SW 1271 (cell line): ENCODE measurements at regions not wholly inside any gene's neighbourhood (a gene's known extent, or its start where the extent isn't known, plus 50 kb on each side); places are given as distances from the start of the nearest gene placed in this dataset.
"Not testable (repeated sequence)": the region's sequence is repeated elsewhere in the genome, so short reads cannot be mapped to it uniquely, and the experiment has no call there.

Experiments used
- DNase-seq, 2 experiments: peaks; one replicate each; lab custom pipeline; 2025; lab: John Stamatoyannopoulos, UW

GRCh38 chr10:43931308-43931930 is 282.7 kb upstream of the ZNF32 start:
- DNase-seq: peak in 1 of 2 experiments; percentile 7

- DNase-seq: no peak
These were observed 282.1 kb upstream of the ZNF32 start for GRCh38 chr10:43930777-43931176.

GRCh38 chr10:43930243-43930642 is 281.6 kb upstream of the ZNF32 start:
- no peak for DNase-seq

GRCh38 chr10:43929122-43929521 is 280.4 kb upstream of the ZNF32 start:
- no peak for DNase-seq

- DNase-seq: no peak
These were observed 279.8 kb upstream of the ZNF32 start for GRCh38 chr10:43928425-43928968.

GRCh38 chr10:43926875-43927406 is 278.3 kb upstream of the ZNF32 start:
- no peak for DNase-seq

- DNase-seq: no peak
These were observed 277.7 kb upstream of the ZNF32 start for GRCh38 chr10:43926371-43926770.

GRCh38 chr10:43925793-43926192 is 277.1 kb upstream of the ZNF32 start:
- DNase-seq: no peak

- no peak for DNase-seq
These were observed 274.6 kb upstream of the ZNF32 start for GRCh38 chr10:43923328-43923727.

GRCh38 chr10:43922335-43923280 is 273.9 kb upstream of the ZNF32 start:
- DNase-seq: no peak

- no peak for DNase-seq
These were observed 273.2 kb upstream of the ZNF32 start for GRCh38 chr10:43921881-43922280.

GRCh38 chr10:43921478-43921877 is 272.8 kb upstream of the ZNF32 start:
- DNase-seq: no peak

- DNase-seq: not testable (repeated sequence)
These were observed 271.6 kb upstream of the ZNF32 start for GRCh38 chr10:43920236-43920758.

GRCh38 chr10:43913676-43914235 is 265.1 kb upstream of the ZNF32 start:
- no peak for DNase-seq

- DNase-seq: no peak
These were observed 263.8 kb upstream of the ZNF32 start for GRCh38 chr10:43912469-43912868.

GRCh38 chr10:43906490-43906889 is 257.8 kb upstream of the ZNF32 start:
- no peak for DNase-seq

- DNase-seq: no peak
These were observed 257.0 kb upstream of the ZNF32 start for GRCh38 chr10:43905512-43906236.

- no peak for DNase-seq
These were observed 256.2 kb upstream of the ZNF32 start for GRCh38 chr10:43904844-43905243.

GRCh38 chr10:43904301-43904700 is 255.6 kb upstream of the ZNF32 start:
- DNase-seq: no peak

GRCh38 chr10:43903451-43903850 is 254.8 kb upstream of the ZNF32 start:
- DNase-seq: no peak

GRCh38 chr10:43902842-43903241 is 254.2 kb upstream of the ZNF32 start:
- no peak for DNase-seq
